ENCODE measurements at regions not wholly inside any gene's neighbourhood (a gene's known extent, or its start where the extent isn't known, plus 50 kb on each side); places are given as distances from the start of the nearest gene placed in this dataset.

GRCh38 chr14:94880106-94880505, 110.2 kb upstream of the GSC start (continued):
- no peak for TF ChIP-seq POLR2AphosphoS2 (IDR thresholded peaks at IDR 0.05; ENCODE audit: low read depth, low read length)

GRCh38 chr14:94879537-94879936, 109.6 kb upstream of the GSC start:
- H3K4me1 ChIP-seq (ENCODE audit: control insufficient read depth, insufficient read depth, low read length): no peaks in the 10 kb centered on the region
- CTCF ChIA-PET: interaction anchor here (0.6 to 0.8 kb wide), 3 partner anchors 18 to 548 kb away, joined by 3 to 4 read pairs (median 3); no protein-coding TSS in a partner anchor
- 10% methylated on average over 5 of the region's 5 CpGs for WGBS (ENCODE audit: insufficient coverage, insufficient replicate concordance, low lambda C conversion rate, missing lambda C conversion rate)
- no peak overlapping the region for H3K27ac ChIP-seq (ENCODE audit: control insufficient read depth, insufficient read depth)
- intact Hi-C loops (cut with micrococcal nuclease; ENCODE audit: unreplicated experiment): no loop called here
- RAD21 ChIA-PET (ENCODE audit: unreplicated experiment): no interaction called here
- TF ChIP-seq EGR1 (IDR thresholded peaks at IDR 0.05; ENCODE audit: borderline replicate concordance in 1 of 2, low read depth in 2 of 2, low read length in 2 of 2) (no peak), ZNF622 (IDR thresholded peaks at IDR 0.05) (no peak)
- in situ Hi-C loops (cut with MboI): no loop called here
- H3K27me3 ChIP-seq (replicated peaks in 1 of 2; ENCODE audit: control insufficient read depth in 2 of 2, insufficient read depth in 2 of 2, low read length in 1 of 2): peaks cover 0 to 2% of the 10 kb centered on the region in 2 experiments; a peak in 2 of 4 replicates
- SMC1A ChIA-PET (ENCODE audit: uncharacterized antibody, unreplicated experiment): no interaction called here
- no peak overlapping the region for H3K4me2 ChIP-seq (ENCODE audit: control insufficient read depth, insufficient read depth)
- no peak for FAIRE-seq
- H3K4me3 ChIP-seq: no peak overlapping the region
- H3K9ac ChIP-seq (ENCODE audit: control insufficient read depth, insufficient read depth, low read length): no peak overlapping the region
- no peak overlapping the region for H2AFZ ChIP-seq (ENCODE audit: control insufficient read depth, low read depth, low read length)
- no peaks in the 10 kb centered on the region for H3K9me3 ChIP-seq (replicated peaks; ENCODE audit: control insufficient read depth, insufficient read depth, low read length)
- H4K20me1 ChIP-seq (ENCODE audit: control insufficient read depth, insufficient read depth): no peaks in the 10 kb centered on the region
- POLR2A ChIA-PET: no interaction called here
- BruUV-seq (replicated peaks): no TSS peak
- H3K79me2 ChIP-seq (ENCODE audit: control insufficient read depth, insufficient read depth, low read length): no peaks in the 10 kb centered on the region
- no peak for ATAC-seq
- no peak for DNase-seq (ENCODE audit: low read depth, low spot score)
- H3K36me3 ChIP-seq (ENCODE audit: control insufficient read depth in 2 of 2, insufficient read depth in 2 of 2, low read length in 1 of 2): no peaks in the 10 kb centered on the region

GRCh38 chr14:94876306-94876705, 106.4 kb upstream of the GSC start:
- in situ Hi-C loops (cut with MboI) (no loop called here), intact Hi-C loops (cut with micrococcal nuclease; ENCODE audit: unreplicated experiment) (no loop called here)
- ATAC-seq (no peak), DNase-seq (ENCODE audit: low read depth, low spot score) (no peak), FAIRE-seq (no peak)
- Histone ChIP-seq H3K79me2 (ENCODE audit: control insufficient read depth, insufficient read depth, low read length) (no peaks in the 10 kb centered on the region), H3K36me3 (ENCODE audit: control insufficient read depth in 2 of 2, insufficient read depth in 2 of 2, low read length in 1 of 2) (no peaks in the 10 kb centered on the region), H3K4me3 (no peak overlapping the region), H4K20me1 (ENCODE audit: control insufficient read depth, insufficient read depth) (no peaks in the 10 kb centered on the region), H2AFZ (ENCODE audit: control insufficient read depth, low read depth, low read length) (no peak overlapping the region), H3K9ac (ENCODE audit: control insufficient read depth, insufficient read depth, low read length) (no peak overlapping the region), H3K4me2 (ENCODE audit: control insufficient read depth, insufficient read depth) (no peak overlapping the region), H3K4me1 (ENCODE audit: control insufficient read depth, insufficient read depth, low read length) (no peaks in the 10 kb centered on the region), H3K27me3 (replicated peaks in 1 of 2; ENCODE audit: control insufficient read depth in 2 of 2, insufficient read depth in 2 of 2, low read length in 1 of 2) (peaks cover 0 to 2% of the 10 kb centered on the region in 2 experiments; a peak in 2 of 4 replicates), H3K27ac (ENCODE audit: control insufficient read depth, insufficient read depth) (no peak overlapping the region), H3K9me3 (replicated peaks; ENCODE audit: control insufficient read depth, insufficient read depth, low read length) (no peaks in the 10 kb centered on the region)
- BruUV-seq (replicated peaks): no TSS peak
- RAD21 ChIA-PET (ENCODE audit: unreplicated experiment): no interaction called here
- SMC1A ChIA-PET (ENCODE audit: uncharacterized antibody, unreplicated experiment): interaction anchor here (0.6 kb wide), 1 partner anchor 826 kb away, joined by 3 read pairs; no protein-coding TSS in a partner anchor
- POLR2A ChIA-PET: no interaction called here
- CTCF ChIA-PET: no interaction called here
- WGBS (ENCODE audit: insufficient coverage, insufficient replicate concordance, low lambda C conversion rate, missing lambda C conversion rate): 33% methylated on average over 4 of the region's 4 CpGs
- TF ChIP-seq EGR1 (IDR thresholded peaks at IDR 0.05; ENCODE audit: borderline replicate concordance in 1 of 2, low read depth in 2 of 2, low read length in 2 of 2) (no peak), REST (IDR thresholded peaks at IDR 0.05; ENCODE audit: low read depth, low read length) (no peak), ETV6 (conservative IDR thresholded peaks at IDR 0.05 in 1 of 2, IDR thresholded peaks at IDR 0.05 in 1 of 2; ENCODE audit: borderline replicate concordance in 1 of 2, low read depth in 1 of 2) (no peak), PML (IDR thresholded peaks at IDR 0.05; ENCODE audit: low read length) (no peak), SP1 (IDR thresholded peaks at IDR 0.05; ENCODE audit: low read depth, low read length) (no peak), MAX (IDR thresholded peaks at IDR 0.05; ENCODE audit: low read depth, low read length) (no peak), BCL3 (IDR thresholded peaks at IDR 0.05; ENCODE audit: borderline replicate concordance, insufficient read depth, low read depth, low read length, poor library complexity, severe bottlenecking) (no peak)

Measured in GM12878 (cell line).